ENCODE measurements at regions not wholly inside any gene's neighbourhood (a gene's known extent, or its start where the extent isn't known, plus 50 kb on each side); places are given as distances from the start of the nearest gene placed in this dataset.
"Not testable (repeated sequence)": the region's sequence is repeated elsewhere in the genome, so short reads cannot be mapped to it uniquely, and the experiment has no call there.

DNA sequence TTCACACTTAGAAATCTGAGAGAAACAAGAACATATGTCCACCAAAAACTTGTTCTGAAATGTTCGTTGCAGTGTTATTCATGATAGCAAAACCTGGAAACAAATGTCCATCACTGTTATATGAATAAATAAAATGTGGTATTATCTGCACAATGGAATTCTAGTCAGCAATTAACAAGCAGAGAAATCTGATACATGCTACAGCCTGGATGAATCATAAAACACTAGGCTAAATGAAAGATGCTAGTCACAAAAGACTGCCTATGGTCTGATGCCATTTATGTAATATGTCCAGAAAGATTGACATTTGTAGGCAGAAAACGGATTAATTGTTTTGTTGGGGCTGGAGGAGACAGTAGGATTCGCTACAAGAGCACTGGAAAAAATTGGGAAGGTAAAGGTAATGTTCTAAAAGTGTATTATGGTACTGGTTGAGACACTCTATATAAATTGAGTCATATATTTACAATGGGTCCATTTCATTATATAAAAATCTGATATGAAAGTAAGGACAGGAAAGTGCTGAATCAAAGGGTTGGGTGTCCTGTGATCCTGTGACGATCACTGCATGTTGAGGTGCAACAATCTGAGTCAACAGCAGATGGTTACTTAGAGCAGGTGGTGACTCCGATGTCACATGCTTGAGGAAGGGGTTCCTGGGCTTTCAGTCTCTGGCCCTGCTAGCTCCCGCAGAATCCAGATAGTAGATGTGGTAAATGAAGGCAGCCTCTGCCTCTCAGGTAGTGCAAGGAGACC, 102.1 kb upstream of the NBPF4 start:
- no peak for DNase-seq
- Histone ChIP-seq H3K9ac (ENCODE audit: low read depth in 2 of 2, low read length in 2 of 2) (no peak overlapping the region), H3K27ac (no peak overlapping the region), H3K4me1 (no peaks in the 10 kb centered on the region), H3K9me3 (no peaks in the 10 kb centered on the region), H3K36me3 (no peaks in the 10 kb centered on the region), H3K4me3 (no peak overlapping the region), H3K27me3 (no peaks in the 10 kb centered on the region)
- intact Hi-C loops (cut with DNase I) = no loop called here
- TF ChIP-seq, protein P1, sequence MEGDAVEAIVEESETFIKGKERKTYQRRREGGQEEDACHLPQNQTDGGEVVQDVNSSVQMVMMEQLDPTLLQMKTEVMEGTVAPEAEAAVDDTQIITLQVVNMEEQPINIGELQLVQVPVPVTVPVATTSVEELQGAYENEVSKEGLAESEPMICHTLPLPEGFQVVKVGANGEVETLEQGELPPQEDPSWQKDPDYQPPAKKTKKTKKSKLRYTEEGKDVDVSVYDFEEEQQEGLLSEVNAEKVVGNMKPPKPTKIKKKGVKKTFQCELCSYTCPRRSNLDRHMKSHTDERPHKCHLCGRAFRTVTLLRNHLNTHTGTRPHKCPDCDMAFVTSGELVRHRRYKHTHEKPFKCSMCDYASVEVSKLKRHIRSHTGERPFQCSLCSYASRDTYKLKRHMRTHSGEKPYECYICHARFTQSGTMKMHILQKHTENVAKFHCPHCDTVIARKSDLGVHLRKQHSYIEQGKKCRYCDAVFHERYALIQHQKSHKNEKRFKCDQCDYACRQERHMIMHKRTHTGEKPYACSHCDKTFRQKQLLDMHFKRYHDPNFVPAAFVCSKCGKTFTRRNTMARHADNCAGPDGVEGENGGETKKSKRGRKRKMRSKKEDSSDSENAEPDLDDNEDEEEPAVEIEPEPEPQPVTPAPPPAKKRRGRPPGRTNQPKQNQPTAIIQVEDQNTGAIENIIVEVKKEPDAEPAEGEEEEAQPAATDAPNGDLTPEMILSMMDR (IDR thresholded peaks at IDR 0.05) = no peak

DNA sequence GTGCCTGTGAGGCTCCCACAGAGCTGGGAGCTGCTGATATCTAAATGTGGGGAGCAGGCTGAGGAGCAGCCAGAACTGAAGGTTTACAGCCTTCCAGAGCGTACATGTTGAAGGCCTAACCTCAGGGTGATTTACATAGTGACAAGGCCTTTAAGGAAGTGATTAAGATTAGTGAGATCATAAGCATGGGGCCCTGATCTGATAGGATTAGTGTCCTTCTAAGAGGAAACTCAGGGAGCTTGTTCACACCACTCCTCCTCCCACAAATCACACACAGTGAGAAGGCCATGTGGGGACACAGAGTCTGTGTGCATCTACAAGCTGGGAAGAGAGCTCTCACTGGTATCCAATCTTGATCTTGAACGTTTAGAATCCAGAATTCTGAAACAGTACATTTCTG, 92.3 kb upstream of the NBPF6 start:
- no peak overlapping the region for H3K27ac ChIP-seq
- DNase-seq = no peak
- H3K27me3 ChIP-seq = no peaks in the 10 kb centered on the region
- intact Hi-C loops (cut with DNase I) = no loop called here
- H3K9me3 ChIP-seq = no peaks in the 10 kb centered on the region
- H3K4me1 ChIP-seq = no peaks in the 10 kb centered on the region
- H3K4me3 ChIP-seq = no peak overlapping the region
- no peaks in the 10 kb centered on the region for H3K36me3 ChIP-seq
- TF ChIP-seq, protein P1 (IDR thresholded peaks at IDR 0.05) = no peak
- H3K9ac ChIP-seq (ENCODE audit: low read depth in 2 of 2, low read length in 2 of 2) = no peak overlapping the region

DNA sequence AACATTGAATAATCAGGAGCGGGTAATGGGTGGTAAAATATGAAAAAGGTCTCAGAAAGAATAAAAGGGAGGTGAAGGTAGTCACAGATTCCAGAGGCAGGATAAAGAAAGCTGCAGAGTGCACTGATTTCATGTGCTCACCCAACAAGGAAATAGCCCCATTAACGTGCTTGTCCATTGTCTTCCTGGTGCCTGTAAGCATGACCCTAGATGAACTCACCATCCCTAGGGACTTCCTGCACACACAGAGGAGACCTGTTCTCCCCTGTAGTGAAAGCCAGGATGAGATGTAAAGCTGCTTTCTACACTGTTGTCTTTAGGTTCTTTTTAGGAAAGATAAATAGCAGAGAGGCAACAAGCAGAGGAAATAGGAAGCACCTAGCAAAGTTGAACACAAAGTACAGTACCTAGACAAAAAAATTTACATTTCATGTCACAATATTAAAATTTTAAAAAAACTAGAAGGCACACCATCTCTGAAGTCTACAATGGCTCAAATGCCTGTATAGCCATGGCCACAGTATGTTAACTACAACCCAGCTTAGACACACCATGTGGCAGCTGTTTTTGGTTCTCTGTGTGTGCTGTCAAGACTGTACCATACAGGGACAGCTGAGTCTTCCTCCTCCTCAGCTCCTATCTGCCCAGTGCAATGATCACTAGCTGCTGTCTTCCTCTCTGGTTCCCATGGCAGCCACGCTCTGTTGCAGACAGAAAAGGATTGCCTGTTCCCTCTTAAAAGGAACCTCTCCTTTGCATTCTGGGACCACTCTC, 69.9 kb upstream of the NBPF6 start:
- DNase-seq; intact Hi-C loops (cut with DNase I); H3K4me3 ChIP-seq; H3K9me3 ChIP-seq; H3K9ac ChIP-seq (ENCODE audit: low read depth in 2 of 2, low read length in 2 of 2); H3K27me3 ChIP-seq; H3K27ac ChIP-seq; H3K4me1 ChIP-seq; H3K36me3 ChIP-seq: not testable (repeated sequence)
